AG04449 (cell line): ENCODE measurements at regions not wholly inside any gene's neighbourhood (a gene's known extent, or its start where the extent isn't known, plus 50 kb on each side); places are given as distances from the start of the nearest gene placed in this dataset.

Source experiments
- CTCF ChIA-PET: fragments of 350-600 bp; formaldehyde crosslinking; extraction: SDS; loops from one replicate; lab custom pipeline; 2021; ENCODE audit warnings: antibody characterized with exemption; lab: Yijun Ruan, JAX
- POLR2A ChIA-PET: fragments of 400-600, 350-600 bp; formaldehyde crosslinking; extraction: SDS; loops from one replicate; lab custom pipeline; 2020; ENCODE audit warnings: antibody characterized with exemption, inconsistent platforms; lab: Yijun Ruan, JAX
- DNase-seq: peaks from one replicate; pipeline ENCODE4 v3.0.0-alpha.2; 2010; ENCODE audit warnings: low read depth, low spot score
- H3K4me3 ChIP-seq: 2 replicates; pipeline ENCODE4 v1.5.1; 2011; ENCODE audit warnings: low read depth, mild to moderate bottlenecking, control low read depth, low read length
- CTCF ChIP-seq: IDR thresholded peaks from one replicate; pipeline ENCODE4 v1.5.1; 2011; ENCODE audit warnings: mild to moderate bottlenecking, moderate library complexity, low read length, control low read depth, inconsistent platforms; ENCODE audit not compliant: insufficient read depth; ENCODE audit errors: missing control alignments

- ChIA-PET POLR2A (no interaction called here), CTCF (no interaction called here)
- no peak for DNase-seq
- no peak overlapping the region for H3K4me3 ChIP-seq
- no peak for TF ChIP-seq CTCF
These were observed 280.1 kb downstream of the HAO1 start for GRCh38 chr20:7660165-7660564.

- no peak for TF ChIP-seq CTCF
- H3K4me3 ChIP-seq = no peak overlapping the region
- no peak for DNase-seq
- ChIA-PET POLR2A (no interaction called here), CTCF (no interaction called here)
These were observed 274.9 kb downstream of the HAO1 start for GRCh38 chr20:7665376-7665775.

GRCh38 chr20:7667194-7667593 lies 273.1 kb downstream of the HAO1 start:
- DNase-seq = no peak
- H3K4me3 ChIP-seq = no peak overlapping the region
- no peak for TF ChIP-seq CTCF
- ChIA-PET CTCF (no interaction called here), POLR2A (no interaction called here)

- ChIA-PET CTCF (no interaction called here), POLR2A (no interaction called here)
- DNase-seq = no peak
- no peak overlapping the region for H3K4me3 ChIP-seq
- no peak for TF ChIP-seq CTCF
These were observed 267.7 kb downstream of the HAO1 start for GRCh38 chr20:7672571-7672970.

GRCh38 chr20:7673841-7674240 lies 266.4 kb downstream of the HAO1 start:
- ChIA-PET CTCF (no interaction called here), POLR2A (no interaction called here)
- TF ChIP-seq CTCF = no peak
- no peak overlapping the region for H3K4me3 ChIP-seq
- DNase-seq = no peak

GRCh38 chr20:7682916-7683315 lies 257.3 kb downstream of the HAO1 start:
- no peak for TF ChIP-seq CTCF
- H3K4me3 ChIP-seq = no peak overlapping the region
- DNase-seq = no peak
- CTCF ChIA-PET = no interaction called here
- POLR2A ChIA-PET = no interaction called here

GRCh38 chr20:7687065-7687464 lies 253.2 kb downstream of the HAO1 start:
- ChIA-PET POLR2A (no interaction called here), CTCF (no interaction called here)
- no peak overlapping the region for H3K4me3 ChIP-seq
- no peak for DNase-seq
- TF ChIP-seq CTCF = no peak
